SK-N-MC (cell line): ENCODE measurements at regions not wholly inside any gene's neighbourhood (a gene's known extent, or its start where the extent isn't known, plus 50 kb on each side); places are given as distances from the start of the nearest gene placed in this dataset.

Experiments used
- EZH2 ChIP-seq: fragments of 200-600 bp; sonication (generic); IDR thresholded peaks from one replicate; pipeline ENCODE4 v1.6.1; 2017; ENCODE audit warnings: antibody characterized with exemption
- FOXP2 ChIP-seq: optimal IDR thresholded peaks from 2 replicates; pipeline ENCODE3; 2011; ENCODE audit warnings: mild to moderate bottlenecking, moderate library complexity; ENCODE audit not compliant: insufficient read depth; ENCODE audit errors: extremely low read length, control extremely low read depth
- POLR2AphosphoS5 ChIP-seq: IDR thresholded peaks from 2 replicates; pipeline ENCODE4 v1.6.1; 2012; ENCODE audit warnings: mild to moderate bottlenecking, low read depth, low read length, borderline replicate concordance

- no peak for TF ChIP-seq EZH2
- no peak for TF ChIP-seq POLR2AphosphoS5
- no peak for TF ChIP-seq FOXP2
Observed at GRCh38 chr5:37932450-37932849, 92.6 kb upstream of the GDNF start.
